HL-60 (cell line): ENCODE measurements at regions not wholly inside any gene's neighbourhood (a gene's known extent, or its start where the extent isn't known, plus 50 kb on each side); places are given as distances from the start of the nearest gene placed in this dataset.

Experiments used
- DNase-seq, 2 experiments: peaks; one replicate each; pipeline ENCODE4 v3.0.0-alpha.2; 2010 to 2020; ENCODE audit warnings: low read depth in 1 of 2, low spot score in 1 of 2
- H3K27ac ChIP-seq: fragments of 250-450 bp; sonication (Bioruptor Pico); replicated peaks from 2 replicates; pipeline ENCODE4 v1.5.1; 2020; ENCODE audit warnings: mild to moderate bottlenecking, moderate library complexity
- H3K27me3 ChIP-seq: fragments of 250-450 bp; sonication (Bioruptor Pico); 2 replicates; pipeline ENCODE4 v1.5.1; 2021; ENCODE audit warnings: mild to moderate bottlenecking, moderate library complexity; ENCODE audit not compliant: insufficient read depth, poor library complexity, severe bottlenecking
- H3K4me3 ChIP-seq: replicated peaks from 2 replicates; pipeline ENCODE4 v1.5.1; 2011; ENCODE audit warnings: mild to moderate bottlenecking, control low read depth, low read length; ENCODE audit not compliant: insufficient read depth
- CTCF ChIP-seq: IDR thresholded peaks from one replicate; pipeline ENCODE4 v1.5.1; 2011; ENCODE audit warnings: low read length, control low read depth, inconsistent platforms; ENCODE audit not compliant: insufficient read depth
- GABPA ChIP-seq: IDR thresholded peaks from 2 replicates; pipeline ENCODE4 v1.6.1; 2012; ENCODE audit warnings: low read depth
- POLR2AphosphoS5 ChIP-seq: IDR thresholded peaks from 2 replicates; pipeline ENCODE4 v1.6.1; 2012; ENCODE audit warnings: low read depth
- SPI1 ChIP-seq: IDR thresholded peaks from 2 replicates; pipeline ENCODE4 v1.6.1; 2012; ENCODE audit warnings: low read depth, mild to moderate bottlenecking, borderline replicate concordance
- TF ChIP-seq, protein P1 (sequence below): IDR thresholded peaks from 2 replicates; pipeline ENCODE4 v1.6.1; 2012; ENCODE audit warnings: low read depth; ENCODE audit not compliant: insufficient replicate concordance

- no peak for DNase-seq
- Histone ChIP-seq H3K4me3 (no peak overlapping the region), H3K27me3 (no peaks in the 10 kb centered on the region), H3K27ac (no peak overlapping the region)
- TF ChIP-seq CTCF (no peak), SPI1 (no peak), POLR2AphosphoS5 (no peak), GABPA (no peak)
- TF ChIP-seq, protein P1, sequence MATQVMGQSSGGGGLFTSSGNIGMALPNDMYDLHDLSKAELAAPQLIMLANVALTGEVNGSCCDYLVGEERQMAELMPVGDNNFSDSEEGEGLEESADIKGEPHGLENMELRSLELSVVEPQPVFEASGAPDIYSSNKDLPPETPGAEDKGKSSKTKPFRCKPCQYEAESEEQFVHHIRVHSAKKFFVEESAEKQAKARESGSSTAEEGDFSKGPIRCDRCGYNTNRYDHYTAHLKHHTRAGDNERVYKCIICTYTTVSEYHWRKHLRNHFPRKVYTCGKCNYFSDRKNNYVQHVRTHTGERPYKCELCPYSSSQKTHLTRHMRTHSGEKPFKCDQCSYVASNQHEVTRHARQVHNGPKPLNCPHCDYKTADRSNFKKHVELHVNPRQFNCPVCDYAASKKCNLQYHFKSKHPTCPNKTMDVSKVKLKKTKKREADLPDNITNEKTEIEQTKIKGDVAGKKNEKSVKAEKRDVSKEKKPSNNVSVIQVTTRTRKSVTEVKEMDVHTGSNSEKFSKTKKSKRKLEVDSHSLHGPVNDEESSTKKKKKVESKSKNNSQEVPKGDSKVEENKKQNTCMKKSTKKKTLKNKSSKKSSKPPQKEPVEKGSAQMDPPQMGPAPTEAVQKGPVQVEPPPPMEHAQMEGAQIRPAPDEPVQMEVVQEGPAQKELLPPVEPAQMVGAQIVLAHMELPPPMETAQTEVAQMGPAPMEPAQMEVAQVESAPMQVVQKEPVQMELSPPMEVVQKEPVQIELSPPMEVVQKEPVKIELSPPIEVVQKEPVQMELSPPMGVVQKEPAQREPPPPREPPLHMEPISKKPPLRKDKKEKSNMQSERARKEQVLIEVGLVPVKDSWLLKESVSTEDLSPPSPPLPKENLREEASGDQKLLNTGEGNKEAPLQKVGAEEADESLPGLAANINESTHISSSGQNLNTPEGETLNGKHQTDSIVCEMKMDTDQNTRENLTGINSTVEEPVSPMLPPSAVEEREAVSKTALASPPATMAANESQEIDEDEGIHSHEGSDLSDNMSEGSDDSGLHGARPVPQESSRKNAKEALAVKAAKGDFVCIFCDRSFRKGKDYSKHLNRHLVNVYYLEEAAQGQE = no peak
These were observed 110.3 kb downstream of the KCNF1 start for GRCh38 chr2:11022064-11022463.

DNA sequence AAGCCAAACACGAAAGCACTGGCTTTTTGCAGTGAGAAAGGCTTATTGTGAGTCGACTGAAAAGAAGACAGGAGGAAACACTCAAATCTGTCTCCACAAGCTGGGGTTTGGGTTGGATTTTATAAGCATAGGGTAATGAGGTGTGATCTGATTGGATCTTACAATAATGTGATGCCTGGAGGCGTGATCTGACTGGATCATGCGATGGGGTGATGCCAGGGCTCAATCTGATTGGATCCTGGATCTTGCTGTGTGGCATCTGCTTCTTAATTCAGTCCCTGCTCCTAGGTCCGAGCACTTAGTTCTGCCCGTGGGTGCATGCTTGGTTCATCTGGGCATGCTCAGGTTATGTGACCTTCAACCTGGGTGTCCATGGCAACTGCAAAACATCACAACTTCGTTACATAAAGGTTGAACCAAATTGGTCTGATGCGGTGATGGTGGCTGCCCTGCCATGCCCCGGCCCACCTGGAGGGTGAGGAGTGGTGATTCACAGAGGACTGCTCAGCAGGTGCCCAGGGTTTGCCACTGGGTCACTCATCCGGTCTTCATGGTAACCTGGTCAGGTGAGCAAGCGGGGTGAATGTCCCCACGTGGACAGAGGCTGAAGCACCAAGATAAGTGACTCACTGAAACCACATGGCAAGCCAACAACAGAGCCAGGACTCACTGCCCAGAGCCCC is 111.0 kb downstream of the KCNF1 start:
- DNase-seq = no peak

More for the DNA sequence above, 111.0 kb downstream of the KCNF1 start:
- Histone ChIP-seq H3K27ac (no peak overlapping the region), H3K4me3 (no peak overlapping the region), H3K27me3 (no peaks in the 10 kb centered on the region)
- TF ChIP-seq POLR2AphosphoS5 (no peak), GABPA (no peak), CTCF (no peak), SPI1 (no peak)
- TF ChIP-seq, protein P1 = no peak
